Testis (tissue), 2 donors: ENCODE measurements at regions not wholly inside any gene's neighbourhood (a gene's known extent, or its start where the extent isn't known, plus 50 kb on each side); places are given as distances from the start of the nearest gene placed in this dataset.
A peak's percentile ranks its signal among the peaks of the same experiment; 100 is the strongest.

Experiments
- DNase-seq: peaks from one replicate; pipeline ENCODE4 v3.0.0-alpha.2; 2019
- H3K27ac ChIP-seq, 2 donors: fragments of 200-600 bp; sonication (generic); one replicate each; pipeline ENCODE4 v1.5.1; 2019
- H3K27me3 ChIP-seq: fragments of 200-600 bp; sonication (generic); one replicate; pipeline ENCODE4 v1.5.1; 2019
- H3K36me3 ChIP-seq: fragments of 200-600 bp; sonication (generic); one replicate; pipeline ENCODE4 v1.5.1; 2017; ENCODE audit warnings: low read depth; ENCODE audit errors: missing control alignments
- H3K4me1 ChIP-seq: fragments of 200-600 bp; sonication (generic); one replicate; pipeline ENCODE4 v1.5.1; 2019
- H3K4me3 ChIP-seq, 2 donors: fragments of 200-600 bp; sonication (generic); one replicate each; pipeline ENCODE4 v1.5.1; 2017 to 2019
- H3K9me3 ChIP-seq: fragments of 200-600 bp; sonication (generic); one replicate; pipeline ENCODE4 v1.5.1; 2017
- CTCF ChIP-seq, 3 experiments: fragments of 450-650 bp in 2 of 3; fragments of 200-600 bp in 1 of 3; sonication (generic) in 1 of 3; IDR thresholded peaks; one replicate each; pipeline ENCODE4 v1.5.1; 2016 to 2019; ENCODE audit warnings: antibody characterized with exemption in 3 of 3, mild to moderate bottlenecking in 2 of 3, moderate library complexity in 1 of 3
- POLR2A ChIP-seq: fragments of 450-650 bp; IDR thresholded peaks from one replicate; pipeline ENCODE4 v1.6.1; 2017; ENCODE audit warnings: antibody characterized with exemption, mild to moderate bottlenecking, moderate library complexity
- WGBS, 2 donors: methylation state at CpG; one replicate each; pipeline ENCODE4 v1.1.5; 2018; 5-methylcytosine and 5-hydroxymethylcytosine counted together
- intact Hi-C: fragments of 100-400 bp; cut with DNase I; formaldehyde crosslinking; loops from one replicate; pipeline ENCODE4 v1.15.1; 2023; ENCODE audit warnings: low total_unique reads

GRCh38 chr14:37698840-37699777 is 103.7 kb downstream of the TTC6 start:
- 88 to 91% methylated on average over 4 of the region's 4 CpGs for WGBS, 2 donors
- Histone ChIP-seq H3K4me1 (no peaks in the 10 kb centered on the region), H3K27ac (no peak overlapping the region), H3K4me3 (no peak overlapping the region), H3K27me3 (no peaks in the 10 kb centered on the region), H3K9me3 (no peaks in the 10 kb centered on the region), H3K36me3 (no peaks in the 10 kb centered on the region)
- no peak for DNase-seq
- intact Hi-C loops: no loop called here
- TF ChIP-seq CTCF (IDR thresholded peaks at IDR 0.05) (no peak), POLR2A (no peak)

GRCh38 chr14:37707716-37708115 is 112.3 kb downstream of the TTC6 start:
- Histone ChIP-seq H3K4me1 (no peaks in the 10 kb centered on the region), H3K4me3 (no peak overlapping the region), H3K36me3 (no peaks in the 10 kb centered on the region), H3K9me3 (no peaks in the 10 kb centered on the region), H3K27me3 (no peaks in the 10 kb centered on the region), H3K27ac (no peak overlapping the region)
- no peak for TF ChIP-seq POLR2A
- no peak for TF ChIP-seq CTCF (IDR thresholded peaks at IDR 0.05)
- no peak for DNase-seq
- intact Hi-C loops: no loop called here
- 80 to 85% methylated on average over 2 of the region's 2 CpGs for WGBS, 2 donors

GRCh38 chr14:37708481-37708880 is 113.1 kb downstream of the TTC6 start:
- Histone ChIP-seq H3K36me3 (no peaks in the 10 kb centered on the region), H3K4me1 (no peaks in the 10 kb centered on the region), H3K9me3 (no peaks in the 10 kb centered on the region), H3K4me3 (no peak overlapping the region), H3K27me3 (no peaks in the 10 kb centered on the region), H3K27ac (no peak overlapping the region)
- no peak for DNase-seq
- intact Hi-C loops: no loop called here
- no peak for TF ChIP-seq POLR2A
- TF ChIP-seq CTCF (IDR thresholded peaks at IDR 0.05): no peak
- WGBS, 2 donors: 52 to 55% methylated on average over 2 of the region's 2 CpGs

- intact Hi-C loops: no loop called here
- no peaks in the 10 kb centered on the region for H3K27me3 ChIP-seq
- no peaks in the 10 kb centered on the region for H3K9me3 ChIP-seq
- H3K36me3 ChIP-seq: no peaks in the 10 kb centered on the region
- TF ChIP-seq CTCF (IDR thresholded peaks at IDR 0.05): peak in 1 of 3 experiments; percentile 41
- no peak for TF ChIP-seq POLR2A
- DNase-seq: no peak
- no peaks in the 10 kb centered on the region for H3K4me1 ChIP-seq
- WGBS, 2 donors: 72 to 76% methylated on average over 3 of the region's 3 CpGs
- H3K27ac ChIP-seq: no peak overlapping the region
- no peak overlapping the region for H3K4me3 ChIP-seq
Observed at GRCh38 chr14:37709419-37710195, 114.2 kb downstream of the TTC6 start.
